ENCODE measurements at regions not wholly inside any gene's neighbourhood (a gene's known extent, or its start where the extent isn't known, plus 50 kb on each side); places are given as distances from the start of the nearest gene placed in this dataset.

- no peak overlapping the region for H3K4me3 ChIP-seq (ENCODE audit: low read length)
- WGBS (ENCODE audit: extremely low coverage, insufficient coverage, low lambda C conversion rate) = no CpG with 5 or more reads among the region's 14 CpGs
Measured at GRCh38 chr1:22296701-22297591, 154.0 kb upstream of the WNT4 start.

DNA sequence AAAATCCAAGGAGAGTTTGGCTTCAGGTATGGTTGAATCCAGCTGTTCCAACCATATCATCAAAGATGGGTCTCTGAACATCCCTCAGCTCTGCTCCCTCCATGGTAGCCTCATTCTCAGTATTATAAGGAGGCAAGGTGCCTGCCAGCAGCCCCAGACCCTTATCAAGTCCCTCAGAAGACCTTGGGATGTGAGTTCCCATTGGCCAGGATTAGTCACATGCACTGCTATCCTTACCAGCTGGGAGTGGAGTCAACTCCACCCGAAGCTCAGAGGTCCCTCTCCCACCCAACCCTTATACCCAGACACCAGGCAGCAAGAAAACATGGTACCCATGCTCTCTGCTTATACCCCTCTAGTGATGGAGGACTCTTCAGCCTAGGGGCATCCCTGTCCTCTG, 153.7 kb upstream of the ZBTB40 start:
- Histone ChIP-seq H3K79me1 (ENCODE audit: low read length) (no peaks in the 10 kb centered on the region), H3K4me2 (ENCODE audit: low read length) (no peak overlapping the region), H3K27me3 (ENCODE audit: insufficient read depth, low read length, poor library complexity) (no peaks in the 10 kb centered on the region), H3K36me3 (ENCODE audit: control insufficient read depth, insufficient read depth, low read length) (no peaks in the 10 kb centered on the region), H3K79me2 (ENCODE audit: control insufficient read depth, insufficient read depth, low read length) (no peaks in the 10 kb centered on the region), H4K8ac (ENCODE audit: low read depth, low read length) (no peak overlapping the region), H2AK5ac (ENCODE audit: low read length) (no peak overlapping the region), H4K5ac (ENCODE audit: low read length) (no peak overlapping the region), H2BK15ac (replicated peaks; ENCODE audit: low read depth) (no peak overlapping the region), H3K4me3 (ENCODE audit: low read length) (no peak overlapping the region), H2BK5ac (ENCODE audit: low read length) (no peak overlapping the region), H3K4ac (ENCODE audit: low read depth, low read length) (no peak overlapping the region), H3K23ac (ENCODE audit: low read length) (no peak overlapping the region), H3K56ac (ENCODE audit: low read length) (no peak overlapping the region), H3K27ac (ENCODE audit: low read depth, low read length) (no peak overlapping the region), H3K4me1 (ENCODE audit: control insufficient read depth, low read depth, low read length) (no peaks in the 10 kb centered on the region), H3K9ac (ENCODE audit: low read length) (no peak overlapping the region), H3K18ac (ENCODE audit: low read length) (no peak overlapping the region), H2BK120ac (ENCODE audit: low read depth, low read length) (no peak overlapping the region)
- WGBS (ENCODE audit: extremely low coverage, insufficient coverage, low lambda C conversion rate) = no CpG with 5 or more reads among the region's 1 CpG
- no peak for DNase-seq

More at GRCh38 chr1:22296701-22297591, 154.0 kb upstream of the WNT4 start:
- H2BK5ac ChIP-seq (ENCODE audit: low read length) = no peak overlapping the region
- H4K8ac ChIP-seq (ENCODE audit: low read depth, low read length) = no peak overlapping the region
- no peaks in the 10 kb centered on the region for H3K79me2 ChIP-seq (ENCODE audit: control insufficient read depth, insufficient read depth, low read length)
- H3K18ac ChIP-seq (ENCODE audit: low read length) = no peak overlapping the region
- no peak overlapping the region for H2BK120ac ChIP-seq (ENCODE audit: low read depth, low read length)
- H3K23ac ChIP-seq (ENCODE audit: low read length) = no peak overlapping the region
- H3K56ac ChIP-seq (ENCODE audit: low read length) = no peak overlapping the region
- H3K9ac ChIP-seq (ENCODE audit: low read length) = no peak overlapping the region
- no peak overlapping the region for H3K27ac ChIP-seq (ENCODE audit: low read depth, low read length)
- H3K4me1 ChIP-seq (ENCODE audit: control insufficient read depth, low read depth, low read length) = no peaks in the 10 kb centered on the region
- no peak overlapping the region for H4K5ac ChIP-seq (ENCODE audit: low read length)
- no peaks in the 10 kb centered on the region for H3K79me1 ChIP-seq (ENCODE audit: low read length)
- no peak overlapping the region for H2BK15ac ChIP-seq (replicated peaks; ENCODE audit: low read depth)
- no peak overlapping the region for H3K4ac ChIP-seq (ENCODE audit: low read depth, low read length)
- no peaks in the 10 kb centered on the region for H3K27me3 ChIP-seq (ENCODE audit: insufficient read depth, low read length, poor library complexity)
- no peak overlapping the region for H2AK5ac ChIP-seq (ENCODE audit: low read length)
- no peak for DNase-seq
- no peaks in the 10 kb centered on the region for H3K36me3 ChIP-seq (ENCODE audit: control insufficient read depth, insufficient read depth, low read length)
- H3K4me2 ChIP-seq (ENCODE audit: low read length) = no peak overlapping the region

GRCh38 chr1:22303816-22304215, 147.8 kb upstream of the ZBTB40 start:
- H3K4me2 ChIP-seq (ENCODE audit: low read length) = no peak overlapping the region
- H3K36me3 ChIP-seq (ENCODE audit: control insufficient read depth, insufficient read depth, low read length) = no peaks in the 10 kb centered on the region
- H3K79me2 ChIP-seq (ENCODE audit: control insufficient read depth, insufficient read depth, low read length) = no peaks in the 10 kb centered on the region
- H3K56ac ChIP-seq (ENCODE audit: low read length) = no peak overlapping the region
- H3K27ac ChIP-seq (ENCODE audit: low read depth, low read length) = no peak overlapping the region
- DNase-seq = no peak
- H3K4ac ChIP-seq (ENCODE audit: low read depth, low read length) = no peak overlapping the region
- H3K4me3 ChIP-seq (ENCODE audit: low read length) = no peak overlapping the region
- H3K23ac ChIP-seq (ENCODE audit: low read length) = no peak overlapping the region
- H3K79me1 ChIP-seq (ENCODE audit: low read length) = no peaks in the 10 kb centered on the region
- H2AK5ac ChIP-seq (ENCODE audit: low read length) = no peak overlapping the region
- no peaks in the 10 kb centered on the region for H3K4me1 ChIP-seq (ENCODE audit: control insufficient read depth, low read depth, low read length)
- no peak overlapping the region for H2BK5ac ChIP-seq (ENCODE audit: low read length)
- no peak overlapping the region for H4K8ac ChIP-seq (ENCODE audit: low read depth, low read length)
- no peak overlapping the region for H2BK15ac ChIP-seq (replicated peaks; ENCODE audit: low read depth)
- no peak overlapping the region for H2BK120ac ChIP-seq (ENCODE audit: low read depth, low read length)
- no peaks in the 10 kb centered on the region for H3K27me3 ChIP-seq (ENCODE audit: insufficient read depth, low read length, poor library complexity)
- no peak overlapping the region for H4K5ac ChIP-seq (ENCODE audit: low read length)
- no peak overlapping the region for H3K18ac ChIP-seq (ENCODE audit: low read length)
- no peak overlapping the region for H3K9ac ChIP-seq (ENCODE audit: low read length)

DNA sequence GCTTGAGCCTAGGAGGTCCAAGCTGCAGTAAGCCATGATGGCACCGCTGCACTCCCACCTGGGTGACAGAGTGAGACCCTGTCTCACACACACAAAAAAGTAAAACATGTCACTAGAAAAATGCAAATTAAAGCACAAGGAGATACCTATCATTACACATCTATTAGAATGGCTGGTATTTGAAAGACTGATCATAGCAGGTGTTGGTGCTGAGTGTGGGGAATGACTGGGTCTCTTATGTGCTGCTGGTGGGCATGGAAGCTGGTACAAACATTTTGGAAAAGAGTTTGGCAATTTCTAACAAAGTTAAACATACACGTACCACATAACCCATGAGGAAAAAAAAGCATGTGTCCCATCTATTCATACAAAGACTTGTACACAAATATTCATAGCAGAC, 142.1 kb upstream of the ZBTB40 start:
- Histone ChIP-seq H4K8ac (ENCODE audit: low read depth, low read length) (no peak overlapping the region), H3K4me1 (ENCODE audit: control insufficient read depth, low read depth, low read length) (no peaks in the 10 kb centered on the region), H3K23ac (ENCODE audit: low read length) (no peak overlapping the region), H3K4me3 (ENCODE audit: low read length) (no peak overlapping the region), H3K79me1 (ENCODE audit: low read length) (no peaks in the 10 kb centered on the region), H2AK5ac (ENCODE audit: low read length) (no peak overlapping the region), H3K4me2 (ENCODE audit: low read length) (no peak overlapping the region), H3K56ac (ENCODE audit: low read length) (no peak overlapping the region), H2BK120ac (ENCODE audit: low read depth, low read length) (no peak overlapping the region), H3K9ac (ENCODE audit: low read length) (no peak overlapping the region), H2BK15ac (replicated peaks; ENCODE audit: low read depth) (no peak overlapping the region), H3K27ac (ENCODE audit: low read depth, low read length) (no peak overlapping the region), H4K5ac (ENCODE audit: low read length) (no peak overlapping the region), H3K27me3 (ENCODE audit: insufficient read depth, low read length, poor library complexity) (no peaks in the 10 kb centered on the region), H3K79me2 (ENCODE audit: control insufficient read depth, insufficient read depth, low read length) (no peaks in the 10 kb centered on the region), H3K36me3 (ENCODE audit: control insufficient read depth, insufficient read depth, low read length) (no peaks in the 10 kb centered on the region), H3K4ac (ENCODE audit: low read depth, low read length) (no peak overlapping the region), H2BK5ac (ENCODE audit: low read length) (no peak overlapping the region), H3K18ac (ENCODE audit: low read length) (no peak overlapping the region)
- WGBS (ENCODE audit: extremely low coverage, insufficient coverage, low lambda C conversion rate) = no CpG with 5 or more reads among the region's 2 CpGs
- DNase-seq = no peak

DNA sequence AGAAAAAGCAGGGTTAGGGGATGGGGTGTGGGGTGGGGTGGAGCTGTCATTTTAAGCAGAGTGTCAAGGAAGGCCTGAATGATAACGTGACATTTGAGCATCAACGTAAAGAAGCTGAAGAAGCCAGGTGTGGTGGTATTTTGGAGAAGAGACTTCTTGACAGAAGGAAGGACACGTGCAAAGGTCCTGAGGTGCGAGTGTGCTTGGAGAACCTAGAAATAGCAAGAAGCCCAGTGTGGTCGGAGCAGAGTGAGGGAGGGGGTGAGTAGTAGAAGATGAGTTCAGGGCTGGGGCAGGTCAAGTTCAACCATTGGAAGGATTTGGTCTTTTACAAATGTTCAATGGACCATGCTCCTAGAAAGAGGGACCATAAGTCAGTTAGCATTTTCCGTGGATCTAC, 140.2 kb upstream of the ZBTB40 start:
- no peak for DNase-seq
- Histone ChIP-seq H3K4ac (ENCODE audit: low read depth, low read length) (no peak overlapping the region), H3K4me2 (ENCODE audit: low read length) (no peak overlapping the region), H3K79me1 (ENCODE audit: low read length) (no peaks in the 10 kb centered on the region), H3K27me3 (ENCODE audit: insufficient read depth, low read length, poor library complexity) (no peaks in the 10 kb centered on the region), H2BK5ac (ENCODE audit: low read length) (no peak overlapping the region), H3K79me2 (ENCODE audit: control insufficient read depth, insufficient read depth, low read length) (no peaks in the 10 kb centered on the region), H3K36me3 (ENCODE audit: control insufficient read depth, insufficient read depth, low read length) (no peaks in the 10 kb centered on the region), H3K18ac (ENCODE audit: low read length) (no peak overlapping the region), H2BK15ac (replicated peaks; ENCODE audit: low read depth) (no peak overlapping the region), H3K4me1 (ENCODE audit: control insufficient read depth, low read depth, low read length) (no peaks in the 10 kb centered on the region), H3K4me3 (ENCODE audit: low read length) (no peak overlapping the region), H3K56ac (ENCODE audit: low read length) (no peak overlapping the region), H3K23ac (ENCODE audit: low read length) (no peak overlapping the region), H3K9ac (ENCODE audit: low read length) (no peak overlapping the region), H2BK120ac (ENCODE audit: low read depth, low read length) (no peak overlapping the region), H4K5ac (ENCODE audit: low read length) (no peak overlapping the region), H4K8ac (ENCODE audit: low read depth, low read length) (no peak overlapping the region), H2AK5ac (ENCODE audit: low read length) (no peak overlapping the region), H3K27ac (ENCODE audit: low read depth, low read length) (no peak overlapping the region)
- no CpG with 5 or more reads among the region's 6 CpGs for WGBS (ENCODE audit: extremely low coverage, insufficient coverage, low lambda C conversion rate)

- no CpG with 5 or more reads among the region's 8 CpGs for WGBS (ENCODE audit: extremely low coverage, insufficient coverage, low lambda C conversion rate)
- Histone ChIP-seq H3K4me1 (ENCODE audit: control insufficient read depth, low read depth, low read length) (peaks cover 2% of the 10 kb centered on the region), H2BK120ac (ENCODE audit: low read depth, low read length) (no peak overlapping the region), H3K79me2 (ENCODE audit: control insufficient read depth, insufficient read depth, low read length) (no peaks in the 10 kb centered on the region), H2BK5ac (ENCODE audit: low read length) (no peak overlapping the region), H3K27me3 (ENCODE audit: insufficient read depth, low read length, poor library complexity) (no peaks in the 10 kb centered on the region), H3K56ac (ENCODE audit: low read length) (no peak overlapping the region), H3K9ac (ENCODE audit: low read length) (no peak overlapping the region), H3K4ac (ENCODE audit: low read depth, low read length) (no peak overlapping the region), H2BK15ac (replicated peaks; ENCODE audit: low read depth) (no peak overlapping the region), H4K8ac (ENCODE audit: low read depth, low read length) (no peak overlapping the region), H3K23ac (ENCODE audit: low read length) (no peak overlapping the region), H4K5ac (ENCODE audit: low read length) (no peak overlapping the region), H3K36me3 (ENCODE audit: control insufficient read depth, insufficient read depth, low read length) (no peaks in the 10 kb centered on the region), H3K18ac (ENCODE audit: low read length) (no peak overlapping the region), H3K4me2 (ENCODE audit: low read length) (no peak overlapping the region), H2AK5ac (ENCODE audit: low read length) (no peak overlapping the region), H3K79me1 (ENCODE audit: low read length) (no peaks in the 10 kb centered on the region), H3K4me3 (ENCODE audit: low read length) (no peak overlapping the region), H3K27ac (ENCODE audit: low read depth, low read length) (no peak overlapping the region)
- DNase-seq = no peak
Measured at GRCh38 chr1:22313321-22313720, 138.3 kb upstream of the ZBTB40 start.

All from mesendoderm (in vitro differentiated cells).